ENCODE measurements at regions not wholly inside any gene's neighbourhood (a gene's known extent, or its start where the extent isn't known, plus 50 kb on each side); places are given as distances from the start of the nearest gene placed in this dataset.

DNA sequence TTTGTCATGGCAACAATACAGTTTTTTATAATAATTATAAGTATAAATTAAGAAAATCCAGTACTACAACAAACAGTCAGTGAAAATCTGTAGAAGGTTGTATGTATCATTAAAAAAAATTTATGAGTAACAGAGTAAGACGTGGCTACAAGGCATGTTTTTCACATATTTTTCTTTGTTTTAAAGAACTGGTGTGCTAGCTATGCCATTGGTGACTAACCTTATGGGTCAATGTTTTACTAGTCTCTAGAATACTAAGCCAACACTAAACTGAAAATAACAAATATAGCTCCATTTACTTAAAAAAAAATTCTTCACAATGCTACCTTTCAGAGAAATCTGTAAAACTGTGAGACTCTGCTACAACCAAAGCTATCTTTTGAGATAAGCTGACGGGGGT lies 261.5 kb downstream of the ADGRL2 start:
- no TSS peak for BruUV-seq (replicated peaks)
- DNase-seq (ENCODE audit: low read depth, low spot score) (no peak), ATAC-seq (no peak), FAIRE-seq (no peak)
- no peak overlapping the region for H3K9ac ChIP-seq (ENCODE audit: control insufficient read depth, insufficient read depth, low read length)
- no peaks in the 10 kb centered on the region for H4K20me1 ChIP-seq (ENCODE audit: control insufficient read depth, insufficient read depth)
- H3K79me2 ChIP-seq (ENCODE audit: control insufficient read depth, insufficient read depth, low read length) = no peaks in the 10 kb centered on the region
- ChIA-PET SMC1A (ENCODE audit: uncharacterized antibody, unreplicated experiment) (interaction anchor here (0.9 to 1.4 kb wide), 2 partner anchors 12 to 777 kb away, joined by 3 to 4 read pairs; no protein-coding TSS in a partner anchor), CTCF (interaction anchor here (1.0 kb wide), 1 partner anchor 12 kb away, joined by 3 read pairs; no protein-coding TSS in a partner anchor), RAD21 (ENCODE audit: unreplicated experiment) (no interaction called here), POLR2A (no interaction called here)
- no peak overlapping the region for H3K4me3 ChIP-seq
- intact Hi-C loops (cut with micrococcal nuclease; ENCODE audit: unreplicated experiment) (no loop called here), in situ Hi-C loops (cut with MboI) (no loop called here)
- H3K36me3 ChIP-seq (ENCODE audit: control insufficient read depth in 2 of 2, insufficient read depth in 2 of 2, low read length in 1 of 2) = no peaks in the 10 kb centered on the region
- TF ChIP-seq CHD4 (IDR thresholded peaks at IDR 0.05) = no peak
- TF ChIP-seq, protein P1, sequence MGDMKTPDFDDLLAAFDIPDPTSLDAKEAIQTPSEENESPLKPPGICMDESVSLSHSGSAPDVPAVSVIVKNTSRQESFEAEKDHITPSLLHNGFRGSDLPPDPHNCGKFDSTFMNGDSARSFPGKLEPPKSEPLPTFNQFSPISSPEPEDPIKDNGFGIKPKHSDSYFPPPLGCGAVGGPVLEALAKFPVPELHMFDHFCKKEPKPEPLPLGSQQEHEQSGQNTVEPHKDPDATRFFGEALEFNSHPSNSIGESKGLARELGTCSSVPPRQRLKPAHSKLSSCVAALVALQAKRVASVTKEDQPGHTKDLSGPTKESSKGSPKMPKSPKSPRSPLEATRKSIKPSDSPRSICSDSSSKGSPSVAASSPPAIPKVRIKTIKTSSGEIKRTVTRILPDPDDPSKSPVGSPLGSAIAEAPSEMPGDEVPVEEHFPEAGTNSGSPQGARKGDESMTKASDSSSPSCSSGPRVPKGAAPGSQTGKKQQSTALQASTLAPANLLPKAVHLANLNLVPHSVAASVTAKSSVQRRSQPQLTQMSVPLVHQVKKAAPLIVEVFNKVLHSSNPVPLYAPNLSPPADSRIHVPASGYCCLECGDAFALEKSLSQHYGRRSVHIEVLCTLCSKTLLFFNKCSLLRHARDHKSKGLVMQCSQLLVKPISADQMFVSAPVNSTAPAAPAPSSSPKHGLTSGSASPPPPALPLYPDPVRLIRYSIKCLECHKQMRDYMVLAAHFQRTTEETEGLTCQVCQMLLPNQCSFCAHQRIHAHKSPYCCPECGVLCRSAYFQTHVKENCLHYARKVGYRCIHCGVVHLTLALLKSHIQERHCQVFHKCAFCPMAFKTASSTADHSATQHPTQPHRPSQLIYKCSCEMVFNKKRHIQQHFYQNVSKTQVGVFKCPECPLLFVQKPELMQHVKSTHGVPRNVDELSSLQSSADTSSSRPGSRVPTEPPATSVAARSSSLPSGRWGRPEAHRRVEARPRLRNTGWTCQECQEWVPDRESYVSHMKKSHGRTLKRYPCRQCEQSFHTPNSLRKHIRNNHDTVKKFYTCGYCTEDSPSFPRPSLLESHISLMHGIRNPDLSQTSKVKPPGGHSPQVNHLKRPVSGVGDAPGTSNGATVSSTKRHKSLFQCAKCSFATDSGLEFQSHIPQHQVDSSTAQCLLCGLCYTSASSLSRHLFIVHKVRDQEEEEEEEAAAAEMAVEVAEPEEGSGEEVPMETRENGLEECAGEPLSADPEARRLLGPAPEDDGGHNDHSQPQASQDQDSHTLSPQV (IDR thresholded peaks at IDR 0.05) = no peak
- TF ChIP-seq, protein P2, sequence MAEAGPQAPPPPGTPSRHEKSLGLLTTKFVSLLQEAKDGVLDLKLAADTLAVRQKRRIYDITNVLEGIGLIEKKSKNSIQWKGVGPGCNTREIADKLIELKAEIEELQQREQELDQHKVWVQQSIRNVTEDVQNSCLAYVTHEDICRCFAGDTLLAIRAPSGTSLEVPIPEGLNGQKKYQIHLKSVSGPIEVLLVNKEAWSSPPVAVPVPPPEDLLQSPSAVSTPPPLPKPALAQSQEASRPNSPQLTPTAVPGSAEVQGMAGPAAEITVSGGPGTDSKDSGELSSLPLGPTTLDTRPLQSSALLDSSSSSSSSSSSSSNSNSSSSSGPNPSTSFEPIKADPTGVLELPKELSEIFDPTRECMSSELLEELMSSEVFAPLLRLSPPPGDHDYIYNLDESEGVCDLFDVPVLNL (IDR thresholded peaks at IDR 0.05; ENCODE audit: low read depth, low read length) = no peak
- TF ChIP-seq, protein P3, sequence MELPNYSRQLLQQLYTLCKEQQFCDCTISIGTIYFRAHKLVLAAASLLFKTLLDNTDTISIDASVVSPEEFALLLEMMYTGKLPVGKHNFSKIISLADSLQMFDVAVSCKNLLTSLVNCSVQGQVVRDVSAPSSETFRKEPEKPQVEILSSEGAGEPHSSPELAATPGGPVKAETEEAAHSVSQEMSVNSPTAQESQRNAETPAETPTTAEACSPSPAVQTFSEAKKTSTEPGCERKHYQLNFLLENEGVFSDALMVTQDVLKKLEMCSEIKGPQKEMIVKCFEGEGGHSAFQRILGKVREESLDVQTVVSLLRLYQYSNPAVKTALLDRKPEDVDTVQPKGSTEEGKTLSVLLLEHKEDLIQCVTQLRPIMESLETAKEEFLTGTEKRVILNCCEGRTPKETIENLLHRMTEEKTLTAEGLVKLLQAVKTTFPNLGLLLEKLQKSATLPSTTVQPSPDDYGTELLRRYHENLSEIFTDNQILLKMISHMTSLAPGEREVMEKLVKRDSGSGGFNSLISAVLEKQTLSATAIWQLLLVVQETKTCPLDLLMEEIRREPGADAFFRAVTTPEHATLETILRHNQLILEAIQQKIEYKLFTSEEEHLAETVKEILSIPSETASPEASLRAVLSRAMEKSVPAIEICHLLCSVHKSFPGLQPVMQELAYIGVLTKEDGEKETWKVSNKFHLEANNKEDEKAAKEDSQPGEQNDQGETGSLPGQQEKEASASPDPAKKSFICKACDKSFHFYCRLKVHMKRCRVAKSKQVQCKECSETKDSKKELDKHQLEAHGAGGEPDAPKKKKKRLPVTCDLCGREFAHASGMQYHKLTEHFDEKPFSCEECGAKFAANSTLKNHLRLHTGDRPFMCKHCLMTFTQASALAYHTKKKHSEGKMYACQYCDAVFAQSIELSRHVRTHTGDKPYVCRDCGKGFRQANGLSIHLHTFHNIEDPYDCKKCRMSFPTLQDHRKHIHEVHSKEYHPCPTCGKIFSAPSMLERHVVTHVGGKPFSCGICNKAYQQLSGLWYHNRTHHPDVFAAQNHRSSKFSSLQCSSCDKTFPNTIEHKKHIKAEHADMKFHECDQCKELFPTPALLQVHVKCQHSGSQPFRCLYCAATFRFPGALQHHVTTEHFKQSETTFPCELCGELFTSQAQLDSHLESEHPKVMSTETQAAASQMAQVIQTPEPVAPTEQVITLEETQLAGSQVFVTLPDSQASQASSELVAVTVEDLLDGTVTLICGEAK (IDR thresholded peaks at IDR 0.05; ENCODE audit: borderline replicate concordance) = no peak
- WGBS (ENCODE audit: insufficient coverage, insufficient replicate concordance, low lambda C conversion rate, missing lambda C conversion rate) = 0% methylated on average over 2 of the region's 2 CpGs
- no peaks in the 10 kb centered on the region for H3K9me3 ChIP-seq (replicated peaks; ENCODE audit: control insufficient read depth, insufficient read depth, low read length)
- no peaks in the 10 kb centered on the region for H3K4me1 ChIP-seq (ENCODE audit: control insufficient read depth, insufficient read depth, low read length)
- no peak overlapping the region for H3K4me2 ChIP-seq (ENCODE audit: control insufficient read depth, insufficient read depth)
- H3K27ac ChIP-seq (ENCODE audit: control insufficient read depth, insufficient read depth) = no peak overlapping the region
- no peaks in the 10 kb centered on the region; a peak in 1 of 4 replicates for H3K27me3 ChIP-seq (replicated peaks in 1 of 2; ENCODE audit: control insufficient read depth in 2 of 2, insufficient read depth in 2 of 2, low read length in 1 of 2)
- H2AFZ ChIP-seq (ENCODE audit: control insufficient read depth, low read depth, low read length) = no peak overlapping the region
